H1 (cell line): ENCODE measurements at regions not wholly inside any gene's neighbourhood (a gene's known extent, or its start where the extent isn't known, plus 50 kb on each side); places are given as distances from the start of the nearest gene placed in this dataset.

Experiments
- CBX5 ChIP-seq: fragments of 300-800, 300-1000 bp; sonication (generic); IDR thresholded peaks from 2 replicates; pipeline ENCODE4 v1.7.1; 2016; ENCODE audit warnings: antibody characterized with exemption, low read length, low read depth
- CTBP2 ChIP-seq: IDR thresholded peaks from 2 replicates; pipeline ENCODE4 v1.7.0; 2011; ENCODE audit warnings: borderline replicate concordance, mild to moderate bottlenecking, moderate library complexity, mixed read lengths, low read length; ENCODE audit not compliant: insufficient read depth, insufficient read length

- TF ChIP-seq CTBP2 (no peak), CBX5 (no peak)
Observed at GRCh38 chr11:15569305-15570025, 454.7 kb downstream of the INSC start (continued).
